ENCODE measurements at regions not wholly inside any gene's neighbourhood (a gene's known extent, or its start where the extent isn't known, plus 50 kb on each side); places are given as distances from the start of the nearest gene placed in this dataset.

- Mint-ChIP-seq H3K36me3 (ENCODE audit: low read depth, unreplicated experiment) (no peaks in the 10 kb centered on the region), H3K27me3 (ENCODE audit: low read depth, unreplicated experiment) (no peaks in the 10 kb centered on the region), H3K27ac (ENCODE audit: unreplicated experiment) (no peak overlapping the region), H3K9me3 (ENCODE audit: unreplicated experiment) (peaks cover 2% of the 10 kb centered on the region), H3K4me3 (ENCODE audit: unreplicated experiment) (no peak overlapping the region), H3K4me1 (ENCODE audit: low read depth, unreplicated experiment) (no peaks in the 10 kb centered on the region)
- no peaks in the 10 kb centered on the region for H3K36me3 ChIP-seq (ENCODE audit: insufficient read depth, low read length)
- H3K27me3 ChIP-seq (ENCODE audit: insufficient read depth, low read length): no peaks in the 10 kb centered on the region
- no peaks in the 10 kb centered on the region for H3K4me1 ChIP-seq (ENCODE audit: insufficient read depth, low read length)
- no peaks in the 10 kb centered on the region for H3K9me3 ChIP-seq (ENCODE audit: insufficient read depth, low read depth, low read length)
- DNase-seq (ENCODE audit: low read depth) (no peak), FAIRE-seq (no peak)
- H3K27ac ChIP-seq (ENCODE audit: low read depth, low read length): no peak overlapping the region
- H3K4me3 ChIP-seq (ENCODE audit: insufficient read depth, low read depth, low read length): no peak overlapping the region
- H4K20me1 ChIP-seq (ENCODE audit: insufficient read depth, low read length): no peaks in the 10 kb centered on the region
- H3K4me2 ChIP-seq (ENCODE audit: low read length): no peak overlapping the region
- H3K9ac ChIP-seq (ENCODE audit: low read length): no peak overlapping the region
- no peak overlapping the region for H2AFZ ChIP-seq (ENCODE audit: low read depth, low read length)
- H3K79me2 ChIP-seq (ENCODE audit: insufficient read depth, low read length): no peaks in the 10 kb centered on the region
- TF ChIP-seq CTCF (IDR thresholded peaks at IDR 0.05; ENCODE audit: insufficient read depth, low read depth, low read length): no peak
- no peak for TF ChIP-seq EZH2 (IDR thresholded peaks at IDR 0.05; ENCODE audit: insufficient read depth, low read length)
Observed at GRCh38 chr20:12815231-12815768, 193.5 kb upstream of the SPTLC3 start.

- no peak overlapping the region for H3K4me3 ChIP-seq (ENCODE audit: insufficient read depth, low read depth, low read length)
- Mint-ChIP-seq H3K27ac (ENCODE audit: unreplicated experiment) (no peak overlapping the region), H3K4me1 (ENCODE audit: low read depth, unreplicated experiment) (no peaks in the 10 kb centered on the region), H3K9me3 (ENCODE audit: unreplicated experiment) (peaks cover 2% of the 10 kb centered on the region), H3K4me3 (ENCODE audit: unreplicated experiment) (no peak overlapping the region), H3K27me3 (ENCODE audit: low read depth, unreplicated experiment) (no peaks in the 10 kb centered on the region), H3K36me3 (ENCODE audit: low read depth, unreplicated experiment) (no peaks in the 10 kb centered on the region)
- H3K27me3 ChIP-seq (ENCODE audit: insufficient read depth, low read length): no peaks in the 10 kb centered on the region
- H3K27ac ChIP-seq (ENCODE audit: low read depth, low read length): no peak overlapping the region
- no peaks in the 10 kb centered on the region for H3K36me3 ChIP-seq (ENCODE audit: insufficient read depth, low read length)
- no peak overlapping the region for H3K4me2 ChIP-seq (ENCODE audit: low read length)
- DNase-seq (ENCODE audit: low read depth) (no peak), FAIRE-seq (no peak)
- no peaks in the 10 kb centered on the region for H3K79me2 ChIP-seq (ENCODE audit: insufficient read depth, low read length)
- no peaks in the 10 kb centered on the region for H3K9me3 ChIP-seq (ENCODE audit: insufficient read depth, low read depth, low read length)
- H2AFZ ChIP-seq (ENCODE audit: low read depth, low read length): no peak overlapping the region
- H3K4me1 ChIP-seq (ENCODE audit: insufficient read depth, low read length): no peaks in the 10 kb centered on the region
- H3K9ac ChIP-seq (ENCODE audit: low read length): no peak overlapping the region
- no peaks in the 10 kb centered on the region for H4K20me1 ChIP-seq (ENCODE audit: insufficient read depth, low read length)
- no peak for TF ChIP-seq CTCF (IDR thresholded peaks at IDR 0.05; ENCODE audit: insufficient read depth, low read depth, low read length)
- no peak for TF ChIP-seq EZH2 (IDR thresholded peaks at IDR 0.05; ENCODE audit: insufficient read depth, low read length)
Observed at GRCh38 chr20:12815778-12816408, 192.9 kb upstream of the SPTLC3 start.

GRCh38 chr20:12821249-12821648 is 187.5 kb upstream of the SPTLC3 start:
- peaks cover 3% of the 10 kb centered on the region for H3K9me3 ChIP-seq (ENCODE audit: insufficient read depth, low read depth, low read length)
- H3K27ac ChIP-seq (ENCODE audit: low read depth, low read length): no peak overlapping the region
- H4K20me1 ChIP-seq (ENCODE audit: insufficient read depth, low read length): no peaks in the 10 kb centered on the region
- no peak overlapping the region for H3K9ac ChIP-seq (ENCODE audit: low read length)
- H2AFZ ChIP-seq (ENCODE audit: low read depth, low read length): no peak overlapping the region
- no peaks in the 10 kb centered on the region for H3K9me3 Mint-ChIP-seq (ENCODE audit: unreplicated experiment)
- FAIRE-seq: no peak
- no peaks in the 10 kb centered on the region for H3K36me3 Mint-ChIP-seq (ENCODE audit: low read depth, unreplicated experiment)
- no peak overlapping the region for H3K27ac Mint-ChIP-seq (ENCODE audit: unreplicated experiment)
- no peaks in the 10 kb centered on the region for H3K27me3 ChIP-seq (ENCODE audit: insufficient read depth, low read length)
- H3K4me3 Mint-ChIP-seq (ENCODE audit: unreplicated experiment): no peak overlapping the region
- H3K4me1 Mint-ChIP-seq (ENCODE audit: low read depth, unreplicated experiment): no peaks in the 10 kb centered on the region
- TF ChIP-seq CTCF (IDR thresholded peaks at IDR 0.05; ENCODE audit: insufficient read depth, low read depth, low read length): no peak
- TF ChIP-seq EZH2 (IDR thresholded peaks at IDR 0.05; ENCODE audit: insufficient read depth, low read length): no peak
- H3K36me3 ChIP-seq (ENCODE audit: insufficient read depth, low read length): no peaks in the 10 kb centered on the region
- no peak overlapping the region for H3K4me3 ChIP-seq (ENCODE audit: insufficient read depth, low read depth, low read length)
- H3K4me2 ChIP-seq (ENCODE audit: low read length): no peak overlapping the region
- H3K4me1 ChIP-seq (ENCODE audit: insufficient read depth, low read length): no peaks in the 10 kb centered on the region
- no peaks in the 10 kb centered on the region for H3K79me2 ChIP-seq (ENCODE audit: insufficient read depth, low read length)
- DNase-seq (ENCODE audit: low read depth): no peak
- H3K27me3 Mint-ChIP-seq (ENCODE audit: low read depth, unreplicated experiment): peaks cover 8% of the 10 kb centered on the region
